GM23338 (cell line): ENCODE measurements at regions not wholly inside any gene's neighbourhood (a gene's known extent, or its start where the extent isn't known, plus 50 kb on each side); places are given as distances from the start of the nearest gene placed in this dataset.
"Not testable (repeated sequence)": the region's sequence is repeated elsewhere in the genome, so short reads cannot be mapped to it uniquely, and the experiment has no call there.

ENCODE experiments used
- ATAC-seq: fragments of 200-7000 bp; cut with Tn5 transposase; 3 replicates; pipeline ENCODE4 v1.9.1; 2020
- DNase-seq: peaks from one replicate; pipeline ENCODE4 v3.0.0-alpha.2; 2015; ENCODE audit warnings: low spot score
- H2AFZ ChIP-seq: fragments of 200-600 bp; sonication (generic); 2 replicates; pipeline ENCODE4 v1.8.0; 2016; ENCODE audit warnings: antibody characterized with exemption, mild to moderate bottlenecking, moderate library complexity
- H3F3A ChIP-seq: fragments of 200-600 bp; sonication (generic); replicated peaks from 2 replicates; pipeline ENCODE4 v1.8.0; 2017; ENCODE audit warnings: antibody characterized with exemption, mixed run types, low read depth
- H3K27ac ChIP-seq: fragments of 200-600 bp; sonication (generic); 2 replicates; pipeline ENCODE4 v1.6.1; 2016; ENCODE audit warnings: low read depth
- H3K27me3 ChIP-seq: fragments of 200-600 bp; sonication (generic); 2 replicates; pipeline ENCODE4 v1.8.0; 2016; ENCODE audit warnings: mild to moderate bottlenecking, mixed run types, moderate library complexity; ENCODE audit not compliant: insufficient read depth
- H3K36me3 ChIP-seq: fragments of 200-600 bp; sonication (generic); 2 replicates; pipeline ENCODE4 v1.8.0; 2016; ENCODE audit warnings: mild to moderate bottlenecking; ENCODE audit not compliant: insufficient read depth
- H3K4me1 ChIP-seq: fragments of 200-600 bp; sonication (generic); 2 replicates; pipeline ENCODE4 v1.8.0; 2016; ENCODE audit warnings: mild to moderate bottlenecking, moderate library complexity; ENCODE audit not compliant: insufficient read depth
- H3K4me2 ChIP-seq: fragments of 200-600 bp; sonication (generic); 2 replicates; pipeline ENCODE4 v1.7.1; 2017; ENCODE audit warnings: mixed run types
- H3K4me3 ChIP-seq: fragments of 200-600 bp; sonication (generic); 2 replicates; pipeline ENCODE4 v1.6.1; 2016; ENCODE audit warnings: mixed run types
- H3K79me2 ChIP-seq: fragments of 200-600 bp; sonication (generic); replicated peaks from 2 replicates; pipeline ENCODE4 v1.8.0; 2017; ENCODE audit warnings: mild to moderate bottlenecking; ENCODE audit not compliant: insufficient read depth
- H3K9me2 ChIP-seq: fragments of 200-600 bp; sonication (generic); 2 replicates; pipeline ENCODE4 v1.8.0; 2017; ENCODE audit not compliant: insufficient read depth
- H4K20me1 ChIP-seq: fragments of 200-600 bp; sonication (generic); replicated peaks from 2 replicates; pipeline ENCODE4 v1.8.0; 2017; ENCODE audit warnings: mild to moderate bottlenecking; ENCODE audit not compliant: insufficient read depth
- H3K27ac Mint-ChIP-seq: 2 replicates; pipeline ENCODE4 v1.8.0; 2020; ENCODE audit warnings: inconsistent platforms, mild to moderate bottlenecking, moderate library complexity, mixed read lengths
- H3K27me3 Mint-ChIP-seq: 3 replicates; pipeline ENCODE4 v1.8.0; 2022; ENCODE audit warnings: low read depth, mild to moderate bottlenecking, moderate library complexity, mixed read lengths, inconsistent platforms; ENCODE audit not compliant: insufficient read depth, poor library complexity
- H3K36me3 Mint-ChIP-seq: 3 replicates; pipeline ENCODE4 v1.8.0; 2021; ENCODE audit warnings: low read depth, mild to moderate bottlenecking, inconsistent platforms, moderate library complexity, mixed read lengths
- H3K4me1 Mint-ChIP-seq: 3 replicates; pipeline ENCODE4 v1.8.0; 2020; ENCODE audit warnings: mild to moderate bottlenecking, inconsistent platforms, mixed read lengths
- H3K4me3 Mint-ChIP-seq: 3 replicates; pipeline ENCODE4 v1.8.0; 2021; ENCODE audit warnings: moderate library complexity, mild to moderate bottlenecking, inconsistent platforms, mixed read lengths
- H3K9me3 Mint-ChIP-seq: 3 replicates; pipeline ENCODE4 v1.8.0; 2020; ENCODE audit warnings: moderate library complexity, mild to moderate bottlenecking, inconsistent platforms, mixed read lengths
- CREB1 ChIP-seq: fragments of 250-450 bp; sonication (Bioruptor Pico); IDR thresholded peaks from 2 replicates; pipeline ENCODE4 v1.5.0; 2020; ENCODE audit warnings: low read depth, mild to moderate bottlenecking, moderate library complexity
- CTCF ChIP-seq, 2 experiments: fragments of 200-600 bp in 1 of 2; sonication (generic) in 1 of 2; conservative IDR thresholded peaks; 2 replicates each; pipeline versions ENCODE4 v1.5.1 to v1.6.1; 2016 to 2017; ENCODE audit warnings: antibody characterized with exemption in 2 of 2, low read depth in 2 of 2, mild to moderate bottlenecking in 2 of 2, moderate library complexity in 1 of 2
- ETS1 ChIP-seq: IDR thresholded peaks from 2 replicates; pipeline ENCODE4 v1.6.1; 2016; ENCODE audit warnings: antibody characterized with exemption
- EZH2 ChIP-seq: fragments of 200-600 bp; sonication (generic); IDR thresholded peaks from one replicate; pipeline ENCODE4 v1.8.0; 2017; ENCODE audit warnings: antibody characterized with exemption, mild to moderate bottlenecking, low read depth; ENCODE audit not compliant: unreplicated experiment
- EZH2phosphoT487 ChIP-seq: fragments of 200-600 bp; sonication (generic); IDR thresholded peaks from one replicate; pipeline ENCODE4 v1.8.1; 2018; ENCODE audit warnings: antibody characterized with exemption; ENCODE audit not compliant: unreplicated experiment
- JUNB ChIP-seq: IDR thresholded peaks from one replicate; pipeline ENCODE4 v1.6.1; 2016; ENCODE audit warnings: antibody characterized with exemption; ENCODE audit not compliant: unreplicated experiment
- NANOG ChIP-seq: IDR thresholded peaks from 2 replicates; pipeline ENCODE4 v1.6.1; 2016; ENCODE audit warnings: antibody characterized with exemption, borderline replicate concordance
- POLR2AphosphoS5 ChIP-seq: IDR thresholded peaks from 2 replicates; pipeline ENCODE4 v1.6.1; 2016; ENCODE audit warnings: antibody characterized with exemption, low read depth
- STAT1 ChIP-seq: IDR thresholded peaks from one replicate; pipeline ENCODE4 v1.6.1; 2016; ENCODE audit warnings: antibody characterized with exemption; ENCODE audit not compliant: unreplicated experiment

GRCh38 chr7:81482600-81483186 lies 287.2 kb downstream of the HGF start:
- Histone ChIP-seq H3K27me3 (no peaks in the 10 kb centered on the region), H3K79me2 (no peaks in the 10 kb centered on the region), H3K4me2 (no peak overlapping the region), H3K9me2 (no peaks in the 10 kb centered on the region), H3K4me1 (no peaks in the 10 kb centered on the region), H3F3A (no peaks in the 10 kb centered on the region), H3K27ac (no peak overlapping the region), H3K4me3 (no peak overlapping the region), H2AFZ (no peak overlapping the region), H3K36me3 (no peaks in the 10 kb centered on the region), H4K20me1 (no peaks in the 10 kb centered on the region)
- no peak for ATAC-seq
- Mint-ChIP-seq H3K4me1 (peaks cover 2% of the 10 kb centered on the region; the same call in 1 of the 3 replicates), H3K27me3 (peaks cover 7% of the 10 kb centered on the region), H3K4me3 (no peak overlapping the region), H3K9me3 (peaks cover 4% of the 10 kb centered on the region; the same call in 2 of the 3 replicates), H3K27ac (no peak overlapping the region), H3K36me3 (peaks cover 3% of the 10 kb centered on the region; the same call in 2 of the 3 replicates)
- peak; percentile 37 for DNase-seq
- TF ChIP-seq POLR2AphosphoS5 (no peak), CTCF (conservative IDR thresholded peaks at IDR 0.05; ENCODE audit: low read depth in 2 of 2) (peak in 1 of 2 experiments; percentile 74; a peak in 3 of 4 replicates), NANOG (no peak), STAT1 (no peak), EZH2 (no peak), EZH2phosphoT487 (no peak), ETS1 (no peak)

GRCh38 chr7:81478664-81479063 lies 291.2 kb downstream of the HGF start:
- DNase-seq (no peak), ATAC-seq (no peak)
- no peaks in the 10 kb centered on the region for H3K4me1 Mint-ChIP-seq
- no peak overlapping the region for H3K27ac ChIP-seq
- H3K9me3 Mint-ChIP-seq, result peaks cover 4% of the 10 kb centered on the region; the same call in 2 of the 3 replicates
- no peaks in the 10 kb centered on the region for H3K36me3 ChIP-seq
- no peaks in the 10 kb centered on the region for H3F3A ChIP-seq
- H3K79me2 ChIP-seq, result no peaks in the 10 kb centered on the region
- H3K4me3 Mint-ChIP-seq, result no peak overlapping the region
- H3K36me3 Mint-ChIP-seq, result peaks cover 3% of the 10 kb centered on the region; the same call in 1 of the 3 replicates
- no peak overlapping the region for H3K4me3 ChIP-seq
- H4K20me1 ChIP-seq, result no peaks in the 10 kb centered on the region
- TF ChIP-seq JUNB, result no peak
- no peak for TF ChIP-seq CREB1 (CRISPR knock-in tag)
- H3K4me2 ChIP-seq, result no peak overlapping the region
- H3K4me1 ChIP-seq, result no peaks in the 10 kb centered on the region
- no peak overlapping the region for H3K27ac Mint-ChIP-seq
- H3K9me2 ChIP-seq, result no peaks in the 10 kb centered on the region
- H3K27me3 ChIP-seq, result no peaks in the 10 kb centered on the region
- H3K27me3 Mint-ChIP-seq, result peaks cover 4% of the 10 kb centered on the region
- no peak overlapping the region for H2AFZ ChIP-seq

- H3K9me2 ChIP-seq, H3K27me3 ChIP-seq, H3K27ac Mint-ChIP-seq, DNase-seq, H3K36me3 Mint-ChIP-seq, H2AFZ ChIP-seq, H3K27ac ChIP-seq, H3K4me3 ChIP-seq, H3K4me1 Mint-ChIP-seq, H3F3A ChIP-seq, H3K4me3 Mint-ChIP-seq, H3K4me1 ChIP-seq, H3K27me3 Mint-ChIP-seq, H3K9me3 Mint-ChIP-seq, H3K4me2 ChIP-seq, H4K20me1 ChIP-seq, ATAC-seq, H3K36me3 ChIP-seq, H3K79me2 ChIP-seq: not testable (repeated sequence)
Measured at GRCh38 chr7:81478201-81478600, 291.6 kb downstream of the HGF start.
